HepG2 (cell line): ENCODE measurements at regions not wholly inside any gene's neighbourhood (a gene's known extent, or its start where the extent isn't known, plus 50 kb on each side); places are given as distances from the start of the nearest gene placed in this dataset.

Experiments used
- AKAP8 ChIP-seq: sonication (generic); formaldehyde crosslinking; IDR thresholded peaks from 2 replicates; pipeline ENCODE4 v1.5.1; 2020; ENCODE audit warnings: mild to moderate bottlenecking, missing genetic modification reagents
- ATF7 ChIP-seq, 2 experiments: fragments of 450-650 bp in 1 of 2; sonication (generic) in 1 of 2; formaldehyde crosslinking in 1 of 2; IDR thresholded peaks; 2 replicates each; pipeline versions ENCODE4 v1.4.0 to v1.6.1; 2016 to 2020; ENCODE audit warnings: antibody characterized with exemption in 1 of 2, mild to moderate bottlenecking in 1 of 2, missing genetic modification reagents in 1 of 2
- KAT8 ChIP-seq: IDR thresholded peaks from 2 replicates; pipeline ENCODE4 v1.6.1; 2016; ENCODE audit warnings: missing genetic modification reagents, missing compliant biosample characterization
- TSC22D2 ChIP-seq: sonication (generic); formaldehyde crosslinking; IDR thresholded peaks from 2 replicates; pipeline ENCODE4 v1.5.1; 2020; ENCODE audit warnings: missing genetic modification reagents, mild to moderate bottlenecking, borderline replicate concordance
- ZMYM2 ChIP-seq: sonication (generic); formaldehyde crosslinking; IDR thresholded peaks from 2 replicates; pipeline ENCODE4 v1.8.0; 2022; ENCODE audit warnings: mild to moderate bottlenecking, missing genetic modification reagents
- ZNF670 ChIP-seq: sonication (generic); formaldehyde crosslinking; IDR thresholded peaks from 2 replicates; pipeline ENCODE4 v1.8.0; 2022; ENCODE audit warnings: mild to moderate bottlenecking, missing genetic modification reagents, borderline replicate concordance
- ZSCAN22 ChIP-seq: sonication (generic); formaldehyde crosslinking; IDR thresholded peaks from 2 replicates; pipeline ENCODE4 v1.4.0; 2020; ENCODE audit warnings: mild to moderate bottlenecking, missing genetic modification reagents
- TF ChIP-seq, protein P1 (sequence below): sonication (generic); formaldehyde crosslinking; IDR thresholded peaks from 2 replicates; pipeline ENCODE4 v1.9.0; 2021; ENCODE audit warnings: mild to moderate bottlenecking, missing genetic modification reagents
- TF ChIP-seq, protein P2 (sequence below): IDR thresholded peaks from 2 replicates; pipeline ENCODE4 v1.6.1; 2016; ENCODE audit warnings: low read depth
- TF ChIP-seq, protein P3 (sequence below): sonication (generic); formaldehyde crosslinking; IDR thresholded peaks from 2 replicates; pipeline ENCODE4 v1.9.0; 2021; ENCODE audit warnings: missing genetic modification reagents, borderline replicate concordance
- TF ChIP-seq, protein P4 (sequence below): sonication (generic); formaldehyde crosslinking; IDR thresholded peaks from 2 replicates; pipeline ENCODE4 v1.5.1; 2020; ENCODE audit warnings: mild to moderate bottlenecking, missing genetic modification reagents, moderate library complexity
- TF ChIP-seq, protein P5 (sequence below): sonication (generic); formaldehyde crosslinking; IDR thresholded peaks from 2 replicates; pipeline ENCODE4 v1.4.0; 2020; ENCODE audit warnings: missing genetic modification reagents

DNA sequence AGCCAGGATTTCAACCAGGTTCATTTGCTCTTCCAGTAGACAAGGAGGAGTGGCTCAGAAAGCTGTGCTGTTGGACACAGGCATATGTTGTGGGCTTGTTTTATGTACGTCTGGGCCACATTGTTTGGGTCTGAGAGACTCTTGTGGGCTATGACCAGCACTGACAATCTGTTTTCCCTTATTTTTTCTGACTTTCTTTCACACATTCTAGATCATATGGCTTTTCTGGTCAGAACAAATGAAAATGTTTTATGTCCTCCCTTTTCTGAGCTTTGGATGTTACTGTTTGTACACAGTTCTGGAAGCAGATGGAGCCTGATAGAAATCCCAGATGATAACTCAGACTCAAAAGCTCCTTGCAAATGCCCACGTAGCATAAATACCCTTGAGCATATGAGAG is 85.8 kb upstream of the RGMA start (continued):
- TF ChIP-seq, protein P1, sequence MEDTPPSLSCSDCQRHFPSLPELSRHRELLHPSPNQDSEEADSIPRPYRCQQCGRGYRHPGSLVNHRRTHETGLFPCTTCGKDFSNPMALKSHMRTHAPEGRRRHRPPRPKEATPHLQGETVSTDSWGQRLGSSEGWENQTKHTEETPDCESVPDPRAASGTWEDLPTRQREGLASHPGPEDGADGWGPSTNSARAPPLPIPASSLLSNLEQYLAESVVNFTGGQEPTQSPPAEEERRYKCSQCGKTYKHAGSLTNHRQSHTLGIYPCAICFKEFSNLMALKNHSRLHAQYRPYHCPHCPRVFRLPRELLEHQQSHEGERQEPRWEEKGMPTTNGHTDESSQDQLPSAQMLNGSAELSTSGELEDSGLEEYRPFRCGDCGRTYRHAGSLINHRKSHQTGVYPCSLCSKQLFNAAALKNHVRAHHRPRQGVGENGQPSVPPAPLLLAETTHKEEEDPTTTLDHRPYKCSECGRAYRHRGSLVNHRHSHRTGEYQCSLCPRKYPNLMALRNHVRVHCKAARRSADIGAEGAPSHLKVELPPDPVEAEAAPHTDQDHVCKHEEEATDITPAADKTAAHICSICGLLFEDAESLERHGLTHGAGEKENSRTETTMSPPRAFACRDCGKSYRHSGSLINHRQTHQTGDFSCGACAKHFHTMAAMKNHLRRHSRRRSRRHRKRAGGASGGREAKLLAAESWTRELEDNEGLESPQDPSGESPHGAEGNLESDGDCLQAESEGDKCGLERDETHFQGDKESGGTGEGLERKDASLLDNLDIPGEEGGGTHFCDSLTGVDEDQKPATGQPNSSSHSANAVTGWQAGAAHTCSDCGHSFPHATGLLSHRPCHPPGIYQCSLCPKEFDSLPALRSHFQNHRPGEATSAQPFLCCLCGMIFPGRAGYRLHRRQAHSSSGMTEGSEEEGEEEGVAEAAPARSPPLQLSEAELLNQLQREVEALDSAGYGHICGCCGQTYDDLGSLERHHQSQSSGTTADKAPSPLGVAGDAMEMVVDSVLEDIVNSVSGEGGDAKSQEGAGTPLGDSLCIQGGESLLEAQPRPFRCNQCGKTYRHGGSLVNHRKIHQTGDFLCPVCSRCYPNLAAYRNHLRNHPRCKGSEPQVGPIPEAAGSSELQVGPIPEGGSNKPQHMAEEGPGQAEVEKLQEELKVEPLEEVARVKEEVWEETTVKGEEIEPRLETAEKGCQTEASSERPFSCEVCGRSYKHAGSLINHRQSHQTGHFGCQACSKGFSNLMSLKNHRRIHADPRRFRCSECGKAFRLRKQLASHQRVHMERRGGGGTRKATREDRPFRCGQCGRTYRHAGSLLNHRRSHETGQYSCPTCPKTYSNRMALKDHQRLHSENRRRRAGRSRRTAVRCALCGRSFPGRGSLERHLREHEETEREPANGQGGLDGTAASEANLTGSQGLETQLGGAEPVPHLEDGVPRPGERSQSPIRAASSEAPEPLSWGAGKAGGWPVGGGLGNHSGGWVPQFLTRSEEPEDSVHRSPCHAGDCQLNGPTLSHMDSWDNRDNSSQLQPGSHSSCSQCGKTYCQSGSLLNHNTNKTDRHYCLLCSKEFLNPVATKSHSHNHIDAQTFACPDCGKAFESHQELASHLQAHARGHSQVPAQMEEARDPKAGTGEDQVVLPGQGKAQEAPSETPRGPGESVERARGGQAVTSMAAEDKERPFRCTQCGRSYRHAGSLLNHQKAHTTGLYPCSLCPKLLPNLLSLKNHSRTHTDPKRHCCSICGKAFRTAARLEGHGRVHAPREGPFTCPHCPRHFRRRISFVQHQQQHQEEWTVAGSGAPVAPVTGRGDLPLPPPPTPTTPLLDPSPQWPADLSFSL = no peak
- TF ChIP-seq AKAP8 (CRISPR knock-in tag) (no peak), ZSCAN22 (no peak), ZNF670 (CRISPR knock-in tag) (no peak), ATF7 (IDR thresholded peaks at IDR 0.05) (no peak), ATF7 (CRISPR knock-in tag; IDR thresholded peaks at IDR 0.05) (no peak), ZMYM2 (CRISPR knock-in tag) (no peak), KAT8 (CRISPR knock-in tag) (no peak), TSC22D2 (CRISPR knock-in tag) (no peak)
- TF ChIP-seq, protein P2, sequence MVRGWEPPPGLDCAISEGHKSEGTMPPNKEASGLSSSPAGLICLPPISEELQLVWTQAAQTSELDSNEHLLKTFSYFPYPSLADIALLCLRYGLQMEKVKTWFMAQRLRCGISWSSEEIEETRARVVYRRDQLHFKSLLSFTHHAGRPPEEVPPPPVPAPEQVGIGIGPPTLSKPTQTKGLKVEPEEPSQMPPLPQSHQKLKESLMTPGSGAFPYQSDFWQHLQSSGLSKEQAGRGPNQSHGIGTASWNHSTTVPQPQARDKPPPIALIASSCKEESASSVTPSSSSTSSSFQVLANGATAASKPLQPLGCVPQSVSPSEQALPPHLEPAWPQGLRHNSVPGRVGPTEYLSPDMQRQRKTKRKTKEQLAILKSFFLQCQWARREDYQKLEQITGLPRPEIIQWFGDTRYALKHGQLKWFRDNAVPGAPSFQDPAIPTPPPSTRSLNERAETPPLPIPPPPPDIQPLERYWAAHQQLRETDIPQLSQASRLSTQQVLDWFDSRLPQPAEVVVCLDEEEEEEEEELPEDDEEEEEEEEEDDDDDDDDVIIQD (CRISPR knock-in tag) = no peak
- TF ChIP-seq, protein P3, sequence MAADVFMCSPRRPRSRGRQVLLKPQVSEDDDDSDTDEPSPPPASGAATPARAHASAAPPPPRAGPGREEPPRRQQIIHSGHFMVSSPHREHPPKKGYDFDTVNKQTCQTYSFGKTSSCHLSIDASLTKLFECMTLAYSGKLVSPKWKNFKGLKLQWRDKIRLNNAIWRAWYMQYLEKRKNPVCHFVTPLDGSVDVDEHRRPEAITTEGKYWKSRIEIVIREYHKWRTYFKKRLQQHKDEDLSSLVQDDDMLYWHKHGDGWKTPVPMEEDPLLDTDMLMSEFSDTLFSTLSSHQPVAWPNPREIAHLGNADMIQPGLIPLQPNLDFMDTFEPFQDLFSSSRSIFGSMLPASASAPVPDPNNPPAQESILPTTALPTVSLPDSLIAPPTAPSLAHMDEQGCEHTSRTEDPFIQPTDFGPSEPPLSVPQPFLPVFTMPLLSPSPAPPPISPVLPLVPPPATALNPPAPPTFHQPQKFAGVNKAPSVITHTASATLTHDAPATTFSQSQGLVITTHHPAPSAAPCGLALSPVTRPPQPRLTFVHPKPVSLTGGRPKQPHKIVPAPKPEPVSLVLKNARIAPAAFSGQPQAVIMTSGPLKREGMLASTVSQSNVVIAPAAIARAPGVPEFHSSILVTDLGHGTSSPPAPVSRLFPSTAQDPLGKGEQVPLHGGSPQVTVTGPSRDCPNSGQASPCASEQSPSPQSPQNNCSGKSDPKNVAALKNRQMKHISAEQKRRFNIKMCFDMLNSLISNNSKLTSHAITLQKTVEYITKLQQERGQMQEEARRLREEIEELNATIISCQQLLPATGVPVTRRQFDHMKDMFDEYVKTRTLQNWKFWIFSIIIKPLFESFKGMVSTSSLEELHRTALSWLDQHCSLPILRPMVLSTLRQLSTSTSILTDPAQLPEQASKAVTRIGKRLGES (CRISPR knock-in tag) = no peak
- TF ChIP-seq, protein P4, sequence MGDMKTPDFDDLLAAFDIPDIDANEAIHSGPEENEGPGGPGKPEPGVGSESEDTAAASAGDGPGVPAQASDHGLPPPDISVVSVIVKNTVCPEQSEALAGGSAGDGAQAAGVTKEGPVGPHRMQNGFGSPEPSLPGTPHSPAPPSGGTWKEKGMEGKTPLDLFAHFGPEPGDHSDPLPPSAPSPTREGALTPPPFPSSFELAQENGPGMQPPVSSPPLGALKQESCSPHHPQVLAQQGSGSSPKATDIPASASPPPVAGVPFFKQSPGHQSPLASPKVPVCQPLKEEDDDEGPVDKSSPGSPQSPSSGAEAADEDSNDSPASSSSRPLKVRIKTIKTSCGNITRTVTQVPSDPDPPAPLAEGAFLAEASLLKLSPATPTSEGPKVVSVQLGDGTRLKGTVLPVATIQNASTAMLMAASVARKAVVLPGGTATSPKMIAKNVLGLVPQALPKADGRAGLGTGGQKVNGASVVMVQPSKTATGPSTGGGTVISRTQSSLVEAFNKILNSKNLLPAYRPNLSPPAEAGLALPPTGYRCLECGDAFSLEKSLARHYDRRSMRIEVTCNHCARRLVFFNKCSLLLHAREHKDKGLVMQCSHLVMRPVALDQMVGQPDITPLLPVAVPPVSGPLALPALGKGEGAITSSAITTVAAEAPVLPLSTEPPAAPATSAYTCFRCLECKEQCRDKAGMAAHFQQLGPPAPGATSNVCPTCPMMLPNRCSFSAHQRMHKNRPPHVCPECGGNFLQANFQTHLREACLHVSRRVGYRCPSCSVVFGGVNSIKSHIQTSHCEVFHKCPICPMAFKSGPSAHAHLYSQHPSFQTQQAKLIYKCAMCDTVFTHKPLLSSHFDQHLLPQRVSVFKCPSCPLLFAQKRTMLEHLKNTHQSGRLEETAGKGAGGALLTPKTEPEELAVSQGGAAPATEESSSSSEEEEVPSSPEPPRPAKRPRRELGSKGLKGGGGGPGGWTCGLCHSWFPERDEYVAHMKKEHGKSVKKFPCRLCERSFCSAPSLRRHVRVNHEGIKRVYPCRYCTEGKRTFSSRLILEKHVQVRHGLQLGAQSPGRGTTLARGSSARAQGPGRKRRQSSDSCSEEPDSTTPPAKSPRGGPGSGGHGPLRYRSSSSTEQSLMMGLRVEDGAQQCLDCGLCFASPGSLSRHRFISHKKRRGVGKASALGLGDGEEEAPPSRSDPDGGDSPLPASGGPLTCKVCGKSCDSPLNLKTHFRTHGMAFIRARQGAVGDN (CRISPR knock-in tag) = no peak
- TF ChIP-seq, protein P5, sequence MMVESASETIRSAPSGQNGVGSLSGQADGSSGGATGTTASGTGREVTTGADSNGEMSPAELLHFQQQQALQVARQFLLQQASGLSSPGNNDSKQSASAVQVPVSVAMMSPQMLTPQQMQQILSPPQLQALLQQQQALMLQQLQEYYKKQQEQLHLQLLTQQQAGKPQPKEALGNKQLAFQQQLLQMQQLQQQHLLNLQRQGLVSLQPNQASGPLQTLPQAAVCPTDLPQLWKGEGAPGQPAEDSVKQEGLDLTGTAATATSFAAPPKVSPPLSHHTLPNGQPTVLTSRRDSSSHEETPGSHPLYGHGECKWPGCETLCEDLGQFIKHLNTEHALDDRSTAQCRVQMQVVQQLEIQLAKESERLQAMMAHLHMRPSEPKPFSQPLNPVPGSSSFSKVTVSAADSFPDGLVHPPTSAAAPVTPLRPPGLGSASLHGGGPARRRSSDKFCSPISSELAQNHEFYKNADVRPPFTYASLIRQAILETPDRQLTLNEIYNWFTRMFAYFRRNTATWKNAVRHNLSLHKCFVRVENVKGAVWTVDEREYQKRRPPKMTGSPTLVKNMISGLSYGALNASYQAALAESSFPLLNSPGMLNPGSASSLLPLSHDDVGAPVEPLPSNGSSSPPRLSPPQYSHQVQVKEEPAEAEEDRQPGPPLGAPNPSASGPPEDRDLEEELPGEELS = no peak
